ENCODE measurements at regions not wholly inside any gene's neighbourhood (a gene's known extent, or its start where the extent isn't known, plus 50 kb on each side); places are given as distances from the start of the nearest gene placed in this dataset.

DNA sequence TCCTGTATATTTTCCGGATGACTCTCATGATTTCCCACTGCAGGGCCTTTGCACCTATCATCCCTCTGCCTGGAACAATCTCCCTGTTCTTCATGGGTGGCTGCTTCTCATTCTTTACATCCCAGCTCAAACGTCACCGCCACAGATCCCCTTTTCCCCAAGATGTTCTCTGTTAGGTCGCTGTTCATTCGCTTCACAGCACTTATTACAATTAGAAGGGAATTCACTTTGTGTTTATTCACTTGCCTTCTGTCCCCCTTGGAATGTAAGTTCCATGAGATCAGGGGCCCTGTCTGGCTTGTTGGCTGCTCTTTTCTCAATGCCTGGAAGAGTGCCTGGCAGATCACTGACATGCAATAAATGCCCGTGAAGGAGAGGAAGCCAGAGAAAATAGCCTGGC, 106.7 kb downstream of the FOXI3 start:
- H3K27ac ChIP-seq: no peak overlapping the region
- DNase-seq (ENCODE audit: low spot score): no peak
- CTCF ChIA-PET: no interaction called here
- POLR2A ChIA-PET (ENCODE audit: low non-redundant PET): no interaction called here
- TF ChIP-seq, protein P1, sequence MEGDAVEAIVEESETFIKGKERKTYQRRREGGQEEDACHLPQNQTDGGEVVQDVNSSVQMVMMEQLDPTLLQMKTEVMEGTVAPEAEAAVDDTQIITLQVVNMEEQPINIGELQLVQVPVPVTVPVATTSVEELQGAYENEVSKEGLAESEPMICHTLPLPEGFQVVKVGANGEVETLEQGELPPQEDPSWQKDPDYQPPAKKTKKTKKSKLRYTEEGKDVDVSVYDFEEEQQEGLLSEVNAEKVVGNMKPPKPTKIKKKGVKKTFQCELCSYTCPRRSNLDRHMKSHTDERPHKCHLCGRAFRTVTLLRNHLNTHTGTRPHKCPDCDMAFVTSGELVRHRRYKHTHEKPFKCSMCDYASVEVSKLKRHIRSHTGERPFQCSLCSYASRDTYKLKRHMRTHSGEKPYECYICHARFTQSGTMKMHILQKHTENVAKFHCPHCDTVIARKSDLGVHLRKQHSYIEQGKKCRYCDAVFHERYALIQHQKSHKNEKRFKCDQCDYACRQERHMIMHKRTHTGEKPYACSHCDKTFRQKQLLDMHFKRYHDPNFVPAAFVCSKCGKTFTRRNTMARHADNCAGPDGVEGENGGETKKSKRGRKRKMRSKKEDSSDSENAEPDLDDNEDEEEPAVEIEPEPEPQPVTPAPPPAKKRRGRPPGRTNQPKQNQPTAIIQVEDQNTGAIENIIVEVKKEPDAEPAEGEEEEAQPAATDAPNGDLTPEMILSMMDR (conservative IDR thresholded peaks at IDR 0.05; ENCODE audit: low read depth): no peak

DNA sequence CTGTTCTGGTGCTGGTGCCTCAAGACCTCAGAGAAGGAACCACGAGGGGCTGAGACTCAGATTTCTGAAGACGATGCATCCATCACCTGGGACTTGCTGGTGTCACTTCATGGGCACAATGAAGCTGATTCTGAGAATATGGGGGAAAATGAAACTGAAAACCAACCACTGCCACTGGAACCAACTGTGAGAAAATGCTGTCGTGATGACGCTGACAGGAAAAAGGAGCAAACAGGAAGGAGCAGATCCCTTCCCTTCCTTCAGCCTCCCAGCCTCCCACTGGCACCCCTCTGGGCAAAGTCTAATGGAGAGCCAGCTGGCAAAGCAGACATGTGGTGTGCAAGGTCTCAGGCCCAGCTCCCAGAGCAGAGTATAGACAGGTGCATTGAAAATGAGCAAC, 109.7 kb downstream of the FOXI3 start:
- TF ChIP-seq, protein P1 (conservative IDR thresholded peaks at IDR 0.05; ENCODE audit: low read depth): no peak
- ChIA-PET POLR2A (ENCODE audit: low non-redundant PET) (no interaction called here), CTCF (interaction anchor here (1.2 kb wide), 1 partner anchor 9 kb away, joined by 3 read pairs; no protein-coding TSS in a partner anchor)
- no peak for DNase-seq (ENCODE audit: low spot score)
- H3K27ac ChIP-seq: no peak overlapping the region

DNA sequence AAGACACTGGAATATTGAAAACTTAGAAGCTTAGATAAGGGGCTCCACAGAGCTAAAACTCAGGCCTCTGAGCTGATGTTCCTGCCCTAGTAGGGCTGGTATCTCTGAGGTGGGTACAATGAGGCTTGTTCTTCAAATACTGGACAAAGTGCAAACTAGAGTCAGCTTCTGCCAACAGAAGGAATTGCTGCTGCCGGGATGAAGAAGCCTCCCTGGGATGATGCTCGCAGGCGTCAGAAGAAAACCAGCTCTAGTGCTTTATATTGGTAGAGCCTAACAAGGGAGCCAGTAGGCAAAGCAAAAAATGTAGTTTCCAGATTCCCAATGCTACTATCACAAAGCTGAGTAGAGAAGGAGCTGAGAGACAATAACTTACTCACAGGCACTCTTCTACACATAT, 118.1 kb downstream of the FOXI3 start:
- CTCF ChIA-PET: interaction anchor here (1.3 kb wide), 1 partner anchor 16 kb away, joined by 3 read pairs; no protein-coding TSS in a partner anchor
- POLR2A ChIA-PET (ENCODE audit: low non-redundant PET): no interaction called here
- TF ChIP-seq, protein P1 (conservative IDR thresholded peaks at IDR 0.05; ENCODE audit: low read depth): no peak

DNA sequence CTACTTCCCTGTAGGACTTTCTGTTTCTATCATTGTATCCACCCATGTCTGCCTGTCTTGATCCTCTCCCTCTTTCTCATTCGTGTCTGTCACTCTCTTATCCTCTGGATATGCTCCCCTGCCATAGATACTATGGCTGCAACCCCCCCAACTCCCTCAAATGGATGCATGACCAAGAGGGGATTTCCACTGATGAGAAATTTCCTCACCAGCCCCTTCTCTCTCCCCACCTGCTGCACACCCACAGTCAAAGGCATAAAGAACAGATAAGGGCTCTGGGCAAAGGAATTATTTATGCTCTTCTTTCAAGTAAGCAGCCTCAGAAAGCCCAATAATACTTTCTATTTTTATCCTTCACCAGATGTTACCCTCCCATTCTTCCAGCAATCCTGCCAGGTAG, 121.3 kb downstream of the FOXI3 start:
- DNase-seq (ENCODE audit: low spot score): no peak
- ChIA-PET POLR2A (ENCODE audit: low non-redundant PET) (no interaction called here), CTCF (interaction anchor here (0.5 kb wide), 1 partner anchor 31 kb away, joined by 3 read pairs; no protein-coding TSS in a partner anchor)
- TF ChIP-seq, protein P1 (conservative IDR thresholded peaks at IDR 0.05; ENCODE audit: low read depth): no peak
- no peak overlapping the region for H3K27ac ChIP-seq

More for the DNA sequence above, 118.1 kb downstream of the FOXI3 start:
- no peak overlapping the region for H3K27ac ChIP-seq
- DNase-seq (ENCODE audit: low spot score): no peak

DNA sequence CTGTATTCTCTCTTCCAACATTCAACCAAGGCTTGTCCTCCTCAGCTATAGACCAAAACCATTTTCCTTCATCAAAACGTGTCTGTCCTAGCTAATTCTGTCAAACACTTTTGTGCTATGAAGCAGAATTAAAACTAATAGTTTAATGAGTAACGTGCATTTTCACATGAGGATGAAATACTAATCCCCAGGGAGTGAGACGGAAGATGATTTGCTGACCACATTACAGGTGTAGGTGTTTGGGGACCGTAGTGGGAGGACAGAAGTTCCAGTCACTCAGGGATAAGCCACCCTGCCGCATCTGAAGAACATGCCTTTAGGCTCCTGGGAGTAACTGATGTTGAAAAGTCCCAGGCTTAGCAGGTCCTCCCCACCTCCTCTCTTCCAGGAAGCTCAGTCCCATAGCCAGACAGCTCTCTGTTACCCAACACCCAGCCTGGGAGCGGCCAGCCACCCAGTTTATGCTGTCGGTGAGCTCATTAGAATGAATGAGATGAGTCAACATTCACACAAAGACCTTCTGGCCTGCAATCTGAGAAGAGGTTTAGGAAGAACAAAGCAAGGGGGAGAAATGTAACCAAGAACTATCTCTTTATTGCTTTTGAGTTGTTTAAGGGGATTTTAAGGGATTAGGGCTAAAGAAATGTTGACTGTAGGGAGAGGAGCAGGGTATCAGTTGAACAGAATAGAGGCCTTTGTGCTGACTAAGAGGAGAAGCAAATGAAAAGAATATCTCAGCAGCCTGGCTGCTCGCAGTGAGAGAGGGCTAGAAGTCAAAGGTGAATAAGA, 122.5 kb downstream of the FOXI3 start:
- no peak overlapping the region for H3K27ac ChIP-seq
- peak; percentile 86 for DNase-seq (ENCODE audit: low spot score)
- ChIA-PET POLR2A (ENCODE audit: low non-redundant PET) (no interaction called here), CTCF (no interaction called here)
- TF ChIP-seq, protein P1 (conservative IDR thresholded peaks at IDR 0.05; ENCODE audit: low read depth): no peak

DNA sequence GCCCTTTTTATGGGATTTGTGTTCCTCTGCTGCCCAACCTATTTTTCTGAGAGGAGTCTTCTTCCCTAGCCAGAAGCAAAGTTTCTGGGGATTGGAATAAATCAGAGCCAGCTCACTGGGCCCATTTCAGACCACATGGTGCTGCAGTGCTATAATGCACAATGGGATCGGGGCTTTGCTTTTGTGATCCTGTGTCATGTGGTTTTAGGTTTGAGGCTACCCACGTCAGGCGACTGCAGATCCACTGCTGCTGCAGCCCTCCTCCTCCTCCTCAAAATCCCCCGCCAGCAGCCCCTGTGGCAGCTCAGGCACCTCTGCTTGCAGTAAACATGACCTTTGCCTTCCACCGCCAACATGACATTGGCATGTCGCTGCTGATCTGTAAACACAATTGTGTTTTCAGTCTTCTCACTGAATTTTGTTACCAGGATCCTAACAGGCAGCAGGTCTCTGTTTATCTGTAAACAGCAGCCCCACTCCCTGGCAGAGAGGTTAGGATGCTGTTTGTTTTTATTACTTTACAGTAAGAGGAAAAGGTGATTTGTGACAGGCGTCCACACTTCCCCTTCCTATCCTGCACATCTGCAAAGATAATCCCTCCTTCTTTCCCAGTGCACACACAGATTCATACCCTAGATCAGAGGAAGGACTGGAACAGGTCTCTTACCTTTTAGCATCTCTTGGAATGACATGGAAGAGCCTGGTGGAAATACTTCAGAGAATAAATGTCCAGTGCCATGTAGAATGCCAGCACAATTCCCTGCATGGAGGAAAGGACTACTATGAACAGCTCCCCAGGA, 130.8 kb downstream of the FOXI3 start:
- H3K27ac ChIP-seq: no peak overlapping the region
- ChIA-PET CTCF (interaction anchor here (0.7 kb wide), 1 partner anchor 125 kb away, joined by 3 read pairs; no protein-coding TSS in a partner anchor), POLR2A (ENCODE audit: low non-redundant PET) (no interaction called here)
- no peak for DNase-seq (ENCODE audit: low spot score)
- TF ChIP-seq, protein P1 (conservative IDR thresholded peaks at IDR 0.05; ENCODE audit: low read depth): no peak
